ENCODE measurements at regions not wholly inside any gene's neighbourhood (a gene's known extent, or its start where the extent isn't known, plus 50 kb on each side); places are given as distances from the start of the nearest gene placed in this dataset.

GRCh38 chr6:1108198-1108597 is 203.7 kb upstream of the FOXQ1 start:
- Mint-ChIP-seq H3K4me3 (no peak overlapping the region), H3K36me3 (ENCODE audit: low read depth) (no peaks in the 10 kb centered on the region), H3K4me1 (peaks cover 11% of the 10 kb centered on the region), H3K27ac (ENCODE audit: unreplicated experiment) (no peak overlapping the region), H3K9me3 (no peaks in the 10 kb centered on the region), H3K27me3 (ENCODE audit: low read depth) (peaks cover 33% of the 10 kb centered on the region)
- no peak for DNase-seq (ENCODE audit: low read depth, low spot score)
- no peak for TF ChIP-seq CTCF (conservative IDR thresholded peaks at IDR 0.05)

GRCh38 chr6:1107578-1107977 is 204.3 kb upstream of the FOXQ1 start:
- H3K36me3 Mint-ChIP-seq (ENCODE audit: low read depth), result no peaks in the 10 kb centered on the region
- H3K27me3 Mint-ChIP-seq (ENCODE audit: low read depth), result peaks cover 37% of the 10 kb centered on the region
- DNase-seq (ENCODE audit: low read depth, low spot score), result no peak
- H3K9me3 Mint-ChIP-seq, result no peaks in the 10 kb centered on the region
- H3K4me3 Mint-ChIP-seq, result no peak overlapping the region
- peaks cover 11% of the 10 kb centered on the region for H3K4me1 Mint-ChIP-seq
- no peak for TF ChIP-seq CTCF (conservative IDR thresholded peaks at IDR 0.05)
- no peak overlapping the region for H3K27ac Mint-ChIP-seq (ENCODE audit: unreplicated experiment)

GRCh38 chr6:1105833-1106400 is 206.0 kb upstream of the FOXQ1 start:
- Mint-ChIP-seq H3K27me3 (ENCODE audit: low read depth) (peaks cover 40% of the 10 kb centered on the region), H3K9me3 (no peaks in the 10 kb centered on the region), H3K27ac (ENCODE audit: unreplicated experiment) (no peak overlapping the region), H3K4me3 (no peak overlapping the region), H3K4me1 (peaks cover 11% of the 10 kb centered on the region), H3K36me3 (ENCODE audit: low read depth) (no peaks in the 10 kb centered on the region)
- no peak for DNase-seq (ENCODE audit: low read depth, low spot score)
- TF ChIP-seq CTCF (conservative IDR thresholded peaks at IDR 0.05), result no peak

- Mint-ChIP-seq H3K27me3 (ENCODE audit: low read depth) (peaks cover 42% of the 10 kb centered on the region), H3K4me3 (no peak overlapping the region), H3K4me1 (peaks cover 11% of the 10 kb centered on the region), H3K9me3 (no peaks in the 10 kb centered on the region), H3K27ac (ENCODE audit: unreplicated experiment) (no peak overlapping the region), H3K36me3 (ENCODE audit: low read depth) (no peaks in the 10 kb centered on the region)
- no peak for TF ChIP-seq CTCF (conservative IDR thresholded peaks at IDR 0.05)
- no peak for DNase-seq (ENCODE audit: low read depth, low spot score)
These were observed 206.8 kb upstream of the FOXQ1 start for GRCh38 chr6:1104988-1105670.

- no peak for DNase-seq (ENCODE audit: low read depth, low spot score)
- H3K36me3 Mint-ChIP-seq (ENCODE audit: low read depth), result no peaks in the 10 kb centered on the region
- H3K4me1 Mint-ChIP-seq, result peaks cover 11% of the 10 kb centered on the region
- TF ChIP-seq CTCF (conservative IDR thresholded peaks at IDR 0.05), result no peak
- H3K27me3 Mint-ChIP-seq (ENCODE audit: low read depth), result peaks cover 50% of the 10 kb centered on the region
- no peaks in the 10 kb centered on the region for H3K9me3 Mint-ChIP-seq
- H3K4me3 Mint-ChIP-seq, result peak overlapping the region; percentile 21
- no peak overlapping the region for H3K27ac Mint-ChIP-seq (ENCODE audit: unreplicated experiment)
These were observed 207.8 kb upstream of the FOXQ1 start for GRCh38 chr6:1103945-1104623.
